SK-N-SH (cell line): ENCODE measurements at regions not wholly inside any gene's neighbourhood (a gene's known extent, or its start where the extent isn't known, plus 50 kb on each side); places are given as distances from the start of the nearest gene placed in this dataset.

Source experiments
- CTCF ChIA-PET: fragments of 300-600, 350-600 bp; formaldehyde crosslinking; extraction: SDS; loops from one replicate; lab custom pipeline; 2021; lab: Yijun Ruan, JAX
- POLR2A ChIA-PET: fragments of 350-600 bp; sonication (Branson Sonifier 250); formaldehyde crosslinking; extraction: SDS; loops from one replicate; lab custom pipeline; 2020; ENCODE audit warnings: antibody characterized with exemption, inconsistent platforms; lab: Yijun Ruan, JAX
- DNase-seq: peaks from one replicate; pipeline ENCODE4 v3.0.0; 2012
- H2AFZ ChIP-seq: fragments of 200-600 bp; sonication (generic); 2 replicates; pipeline ENCODE4 v1.8.1; 2016; ENCODE audit warnings: antibody characterized with exemption, mild to moderate bottlenecking, low read depth
- H3F3A ChIP-seq: fragments of 200-600 bp; sonication (generic); replicated peaks from 2 replicates; pipeline ENCODE3; 2016; ENCODE audit warnings: antibody characterized with exemption, mild to moderate bottlenecking; ENCODE audit not compliant: insufficient read depth
- H3K27ac ChIP-seq, 2 experiments: fragments of 200-500 bp in 1 of 2; fragments of 200-600 bp in 1 of 2; sonication (Bioruptor generic) in 1 of 2; sonication (generic), shearing (Covaris generic) in 1 of 2; 2 replicates each; pipeline versions ENCODE4 v1.5.1 to v1.6.1; 2014 to 2016; ENCODE audit warnings: low read depth in 2 of 2, inconsistent platforms in 1 of 2, low read length in 1 of 2, mild to moderate bottlenecking in 1 of 2, mixed read lengths in 1 of 2
- H3K27me3 ChIP-seq: fragments of 200-600 bp; sonication (generic), shearing (Covaris generic); 2 replicates; pipeline ENCODE4 v1.6.1; 2016; ENCODE audit warnings: mixed run types; ENCODE audit not compliant: insufficient read depth
- H3K36me3 ChIP-seq, 2 experiments: fragments of 200-500 bp in 1 of 2; fragments of 200-600 bp in 1 of 2; sonication (Bioruptor generic) in 1 of 2; sonication (generic) in 1 of 2; replicated peaks in 1 of 2; 2 replicates each; pipeline versions ENCODE3 to v1.5.1; 2014 to 2016; ENCODE audit warnings: low read length in 1 of 2, mild to moderate bottlenecking in 1 of 2; ENCODE audit not compliant: insufficient read depth in 2 of 2, control insufficient read depth in 1 of 2
- H3K4me1 ChIP-seq, 2 experiments: fragments of 200-500 bp in 1 of 2; fragments of 200-600 bp in 1 of 2; sonication (Bioruptor generic) in 1 of 2; sonication (generic), shearing (Covaris generic) in 1 of 2; 2 replicates each; pipeline versions ENCODE4 v1.5.1 to v1.6.1; 2014 to 2016; ENCODE audit warnings: low read depth in 1 of 2, low read length in 1 of 2, mixed run types in 1 of 2; ENCODE audit not compliant: insufficient read depth in 2 of 2, control insufficient read depth in 1 of 2
- H3K4me2 ChIP-seq: fragments of 200-600 bp; sonication (generic), shearing (Covaris generic); 2 replicates; pipeline ENCODE4 v1.6.1; 2017; ENCODE audit warnings: mixed run types
- H3K4me3 ChIP-seq, 2 experiments: fragments of 200-500 bp in 1 of 2; fragments of 200-600 bp in 1 of 2; sonication (Bioruptor generic) in 1 of 2; sonication (generic), shearing (Covaris generic) in 1 of 2; 2 replicates each; pipeline versions ENCODE4 v1.5.1 to v1.8.1; 2014 to 2016; ENCODE audit warnings: low read depth in 2 of 2, inconsistent platforms in 1 of 2, low read length in 1 of 2, mild to moderate bottlenecking in 1 of 2, mixed read lengths in 1 of 2, moderate library complexity in 1 of 2
- H3K79me2 ChIP-seq: fragments of 200-600 bp; sonication (generic); 2 replicates; pipeline ENCODE4 v1.8.1; 2017; ENCODE audit warnings: mild to moderate bottlenecking; ENCODE audit not compliant: insufficient read depth
- H3K9ac ChIP-seq: fragments of 200-600 bp; sonication (generic); 2 replicates; pipeline ENCODE4 v1.6.1; 2017; ENCODE audit warnings: mixed run types
- H3K9me2 ChIP-seq: fragments of 200-600 bp; sonication (generic); 2 replicates; pipeline ENCODE4 v1.6.1; 2017; ENCODE audit warnings: mixed run types
- H3K9me3 ChIP-seq: fragments of 200-600 bp; sonication (generic); 2 replicates; pipeline ENCODE4 v1.6.1; 2017; ENCODE audit warnings: mixed run types, mild to moderate bottlenecking, moderate library complexity
- H4K20me1 ChIP-seq: fragments of 200-600 bp; sonication (generic); 2 replicates; pipeline ENCODE4 v1.6.1; 2017; ENCODE audit warnings: mild to moderate bottlenecking, mixed run types; ENCODE audit not compliant: insufficient read depth
- FOSL2 ChIP-seq: IDR thresholded peaks from 2 replicates; pipeline ENCODE4 v1.4.0; 2012; ENCODE audit warnings: low read depth, mild to moderate bottlenecking, moderate library complexity, borderline replicate concordance
- FOXM1 ChIP-seq: IDR thresholded peaks from 2 replicates; pipeline ENCODE4 v1.4.0; 2012; ENCODE audit warnings: low read depth, mild to moderate bottlenecking
- GATA2 ChIP-seq: sonication (generic); formaldehyde crosslinking; IDR thresholded peaks from 2 replicates; pipeline ENCODE4 v1.5.0; 2020; ENCODE audit warnings: mild to moderate bottlenecking, missing genetic modification reagents
- JUND ChIP-seq: IDR thresholded peaks from 2 replicates; pipeline ENCODE4 v1.4.0; 2012
- MEF2A ChIP-seq: IDR thresholded peaks from 2 replicates; pipeline ENCODE4 v1.4.0; 2012; ENCODE audit warnings: low read depth, borderline replicate concordance
- MXI1 ChIP-seq: IDR thresholded peaks from 2 replicates; pipeline ENCODE4 v1.6.1; 2012; ENCODE audit warnings: mild to moderate bottlenecking, low read depth, low read length, improper control_type of control experiment
- NRF1 ChIP-seq: IDR thresholded peaks from 2 replicates; pipeline ENCODE4 v1.6.1; 2012; ENCODE audit warnings: low read depth, mild to moderate bottlenecking, low read length
- REST ChIP-seq: IDR thresholded peaks from 2 replicates; pipeline ENCODE4 v1.6.1; 2012; ENCODE audit warnings: mild to moderate bottlenecking, low read depth, low read length, moderate library complexity
- RFX5 ChIP-seq: IDR thresholded peaks from 2 replicates; pipeline ENCODE4 v1.6.1; 2012; ENCODE audit warnings: mild to moderate bottlenecking, improper control_type of control experiment, low read length
- RXRA ChIP-seq: IDR thresholded peaks from 2 replicates; pipeline ENCODE4 v1.4.0; 2012; ENCODE audit warnings: low read depth, mild to moderate bottlenecking, borderline replicate concordance
- TAF1 ChIP-seq: IDR thresholded peaks from 2 replicates; pipeline ENCODE4 v1.6.1; 2012; ENCODE audit warnings: low read depth, mild to moderate bottlenecking, low read length, moderate library complexity, borderline replicate concordance
- TEAD4 ChIP-seq: IDR thresholded peaks from 2 replicates; pipeline ENCODE4 v1.4.0; 2012; ENCODE audit warnings: mild to moderate bottlenecking, borderline replicate concordance; ENCODE audit not compliant: insufficient read depth
- USF1 ChIP-seq: IDR thresholded peaks from 2 replicates; pipeline ENCODE4 v1.4.0; 2012; ENCODE audit warnings: low read depth, borderline replicate concordance
- USF2 ChIP-seq: fragments of 150-350 bp; IDR thresholded peaks from 2 replicates; pipeline ENCODE4 v1.6.1; 2017; ENCODE audit warnings: antibody characterized with exemption, low read length, low read depth, borderline replicate concordance
- YY1 ChIP-seq: IDR thresholded peaks from 2 replicates; pipeline ENCODE4 v1.4.0; 2012; ENCODE audit warnings: low read depth, mild to moderate bottlenecking
- WGBS: methylation state at CpG from one replicate; pipeline ENCODE4 v1.1.6; 2017; ENCODE audit warnings: low lambda C conversion rate; 5-methylcytosine and 5-hydroxymethylcytosine counted together

GRCh38 chr17:71331754-71332325 is 789.0 kb upstream of the SOX9 start:
- POLR2A ChIA-PET: no interaction called here
- no peak overlapping the region for H3K4me3 ChIP-seq
- H3K27ac ChIP-seq: no peak overlapping the region
- no peaks in the 10 kb centered on the region for H4K20me1 ChIP-seq
- WGBS: 76% methylated on average over 5 of the region's 5 CpGs
- H3K27me3 ChIP-seq: no peaks in the 10 kb centered on the region
- DNase-seq: no peak
- peaks cover 15% of the 10 kb centered on the region for H3F3A ChIP-seq
- no peak for TF ChIP-seq USF2
- no peak for TF ChIP-seq MXI1
- TF ChIP-seq MEF2A: no peak
- no peak for TF ChIP-seq USF1
- TF ChIP-seq JUND: no peak
- TF ChIP-seq TAF1: no peak
- TF ChIP-seq RXRA: no peak
- TF ChIP-seq YY1: no peak
- no peak for TF ChIP-seq NRF1
- TF ChIP-seq REST: no peak
- TF ChIP-seq RFX5: no peak
- no peak for TF ChIP-seq TEAD4
- no peak for TF ChIP-seq GATA2 (CRISPR knock-in tag)
- no peak for TF ChIP-seq FOXM1
- no peak for TF ChIP-seq FOSL2
- H3K9ac ChIP-seq: no peak overlapping the region
- H3K79me2 ChIP-seq: no peaks in the 10 kb centered on the region
- CTCF ChIA-PET: interaction anchor here (1.4 kb wide), 1 partner anchor 129 kb away, joined by 4 read pairs; no protein-coding TSS in a partner anchor
- H3K4me2 ChIP-seq: no peak overlapping the region
- H3K4me1 ChIP-seq: peaks cover 0 to 4% of the 10 kb centered on the region in 2 experiments; a peak in 2 of 4 replicates
- H3K9me3 ChIP-seq: no peaks in the 10 kb centered on the region
- no peak overlapping the region for H2AFZ ChIP-seq
- H3K36me3 ChIP-seq: no peaks in the 10 kb centered on the region
- H3K9me2 ChIP-seq: no peaks in the 10 kb centered on the region
